Panc1 (cell line): ENCODE measurements at regions not wholly inside any gene's neighbourhood (a gene's known extent, or its start where the extent isn't known, plus 50 kb on each side); places are given as distances from the start of the nearest gene placed in this dataset.
"Not testable (repeated sequence)": the region's sequence is repeated elsewhere in the genome, so short reads cannot be mapped to it uniquely, and the experiment has no call there.

Source experiments
- CTCF ChIP-seq: fragments of 450-650 bp; IDR thresholded peaks from 2 replicates; pipeline ENCODE4 v1.5.1; 2017; ENCODE audit warnings: mild to moderate bottlenecking
- POLR2AphosphoS5 ChIP-seq: IDR thresholded peaks from 2 replicates; pipeline ENCODE4 v1.6.1; 2012; ENCODE audit warnings: mild to moderate bottlenecking, low read depth, low read length, moderate library complexity

DNA sequence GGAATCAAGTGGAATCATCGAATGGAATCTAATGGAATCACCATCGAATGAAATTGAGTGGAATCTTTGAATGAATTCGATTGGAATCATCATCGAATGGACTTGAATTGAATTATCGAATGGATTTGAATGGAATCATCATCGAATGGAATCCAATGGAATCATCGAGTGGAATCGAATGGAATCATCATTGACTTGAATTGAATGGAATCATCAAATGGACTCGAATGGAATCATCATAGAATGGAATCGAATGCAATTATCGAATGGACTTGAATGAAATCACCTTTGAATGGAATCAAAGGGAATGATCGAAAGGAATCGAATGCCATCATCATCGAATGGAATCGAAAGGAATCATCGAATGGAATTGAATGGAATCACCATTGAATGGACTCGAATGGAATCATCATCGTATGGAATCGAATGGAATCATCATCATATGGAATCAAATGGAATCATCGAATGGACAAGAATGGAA lies 231.6 kb downstream of the SHCBP1 start:
- TF ChIP-seq CTCF, POLR2AphosphoS5: not testable (repeated sequence)
